PC-9 (cell line): ENCODE measurements at regions not wholly inside any gene's neighbourhood (a gene's known extent, or its start where the extent isn't known, plus 50 kb on each side); places are given as distances from the start of the nearest gene placed in this dataset.

Experiments used
- BruUV-seq: library from RNA; stranded (reverse); fragments of 400-500 nt; replicated peaks from 2 replicates; lab custom pipeline; 2021; lab: Mats Ljungman, UMichigan
- CTCF ChIA-PET: fragments of 300-600 bp; sonication (Branson Sonifier 250); formaldehyde crosslinking; loops from one replicate; lab custom pipeline; 2022; ENCODE audit warnings: antibody characterized with exemption; lab: Charles Lee
- POLR2A ChIA-PET: fragments of 300-600 bp; sonication (Branson Sonifier 250); formaldehyde crosslinking; loops from one replicate; lab custom pipeline; 2022; ENCODE audit warnings: antibody characterized with exemption; ENCODE audit not compliant: unreplicated experiment; lab: Charles Lee
- DNase-seq, 2 experiments: peaks; one replicate each; pipeline versions ENCODE4 v3.0.0 to v3.0.0-alpha.2; 2015 to 2022; ENCODE audit warnings: mixed read lengths in 1 of 2
- H2AFZ ChIP-seq: fragments of 200-600 bp; sonication (generic); 2 replicates; pipeline ENCODE4 v1.8.1; 2017; ENCODE audit warnings: antibody characterized with exemption
- H3F3A ChIP-seq: fragments of 200-600 bp; sonication (generic); 2 replicates; pipeline ENCODE4 v1.8.1; 2017; ENCODE audit warnings: antibody characterized with exemption, mild to moderate bottlenecking, low read depth; ENCODE audit not compliant: insufficient read depth
- H3K27ac ChIP-seq: fragments of 200-600 bp; sonication (generic); 2 replicates; pipeline ENCODE4 v1.6.1; 2016; ENCODE audit warnings: mixed run types
- H3K27me3 ChIP-seq: fragments of 200-600 bp; sonication (generic); 2 replicates; pipeline ENCODE4 v1.6.1; 2016; ENCODE audit warnings: low read depth, mixed run types; ENCODE audit not compliant: insufficient read depth
- H3K36me3 ChIP-seq: fragments of 200-600 bp; sonication (generic); 2 replicates; pipeline ENCODE4 v1.6.1; 2016; ENCODE audit warnings: low read depth, mixed run types
- H3K4me1 ChIP-seq: fragments of 200-600 bp; sonication (generic); replicated peaks from 2 replicates; pipeline ENCODE4 v1.6.1; 2016; ENCODE audit warnings: mixed run types; ENCODE audit not compliant: insufficient read depth
- H3K4me2 ChIP-seq: fragments of 200-600 bp; sonication (generic); 2 replicates; pipeline ENCODE4 v1.6.1; 2017; ENCODE audit warnings: mixed run types
- H3K4me3 ChIP-seq: fragments of 200-600 bp; sonication (generic); 2 replicates; pipeline ENCODE4 v1.6.1; 2016; ENCODE audit warnings: mixed run types
- H3K79me2 ChIP-seq: fragments of 200-600 bp; sonication (generic); 2 replicates; pipeline ENCODE4 v1.6.1; 2017; ENCODE audit warnings: low read depth, mixed run types
- H3K9me2 ChIP-seq: fragments of 200-600 bp; sonication (generic); 2 replicates; pipeline ENCODE4 v1.8.1; 2017; ENCODE audit warnings: mild to moderate bottlenecking; ENCODE audit not compliant: insufficient read depth
- H3K9me3 ChIP-seq: fragments of 200-600 bp; sonication (generic); 2 replicates; pipeline ENCODE4 v1.8.1; 2016; ENCODE audit warnings: low read depth; ENCODE audit not compliant: insufficient read depth
- H4K20me1 ChIP-seq: fragments of 200-600 bp; sonication (generic); 2 replicates; pipeline ENCODE4 v1.8.1; 2017; ENCODE audit not compliant: insufficient read depth
- EZH2 ChIP-seq: fragments of 200-600 bp; sonication (generic); IDR thresholded peaks from 2 replicates; pipeline ENCODE4 v1.8.0; 2017; ENCODE audit warnings: antibody characterized with exemption, low read depth
- intact Hi-C: fragments of 100-400 bp; cut with micrococcal nuclease; formaldehyde crosslinking; loops from one replicate; pipeline ENCODE4 v1.10.0; 2022; ENCODE audit not compliant: unreplicated experiment
- TF ChIP-seq, protein P1 (sequence below): fragments of 200-600 bp; sonication (generic); conservative IDR thresholded peaks from 2 replicates; pipeline ENCODE4 v1.6.1; 2017; ENCODE audit warnings: mixed run types, antibody characterized with exemption, mild to moderate bottlenecking, moderate library complexity

- Histone ChIP-seq H3K79me2 (no peaks in the 10 kb centered on the region), H3K9me2 (no peaks in the 10 kb centered on the region), H3K27me3 (no peaks in the 10 kb centered on the region), H3K9me3 (no peaks in the 10 kb centered on the region), H3F3A (no peaks in the 10 kb centered on the region), H4K20me1 (no peaks in the 10 kb centered on the region), H3K36me3 (no peaks in the 10 kb centered on the region), H3K4me1 (no peaks in the 10 kb centered on the region), H3K4me3 (no peak overlapping the region), H3K27ac (no peak overlapping the region), H2AFZ (no peak overlapping the region), H3K4me2 (no peak overlapping the region)
- BruUV-seq, result no TSS peak
- intact Hi-C loops, result no loop called here
- CTCF ChIA-PET, result no interaction called here
- no peak for DNase-seq
- no peak for TF ChIP-seq EZH2
- TF ChIP-seq, protein P1, sequence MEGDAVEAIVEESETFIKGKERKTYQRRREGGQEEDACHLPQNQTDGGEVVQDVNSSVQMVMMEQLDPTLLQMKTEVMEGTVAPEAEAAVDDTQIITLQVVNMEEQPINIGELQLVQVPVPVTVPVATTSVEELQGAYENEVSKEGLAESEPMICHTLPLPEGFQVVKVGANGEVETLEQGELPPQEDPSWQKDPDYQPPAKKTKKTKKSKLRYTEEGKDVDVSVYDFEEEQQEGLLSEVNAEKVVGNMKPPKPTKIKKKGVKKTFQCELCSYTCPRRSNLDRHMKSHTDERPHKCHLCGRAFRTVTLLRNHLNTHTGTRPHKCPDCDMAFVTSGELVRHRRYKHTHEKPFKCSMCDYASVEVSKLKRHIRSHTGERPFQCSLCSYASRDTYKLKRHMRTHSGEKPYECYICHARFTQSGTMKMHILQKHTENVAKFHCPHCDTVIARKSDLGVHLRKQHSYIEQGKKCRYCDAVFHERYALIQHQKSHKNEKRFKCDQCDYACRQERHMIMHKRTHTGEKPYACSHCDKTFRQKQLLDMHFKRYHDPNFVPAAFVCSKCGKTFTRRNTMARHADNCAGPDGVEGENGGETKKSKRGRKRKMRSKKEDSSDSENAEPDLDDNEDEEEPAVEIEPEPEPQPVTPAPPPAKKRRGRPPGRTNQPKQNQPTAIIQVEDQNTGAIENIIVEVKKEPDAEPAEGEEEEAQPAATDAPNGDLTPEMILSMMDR, result no peak
- POLR2A ChIA-PET, result interaction anchor here (0.5 kb wide), 1 partner anchor 250 kb away, joined by 3 read pairs; the partner anchor contains the start of gene NDUFB4
Observed at GRCh38 chr3:120846073-120846472, 61.9 kb upstream of the STXBP5L start.

DNA sequence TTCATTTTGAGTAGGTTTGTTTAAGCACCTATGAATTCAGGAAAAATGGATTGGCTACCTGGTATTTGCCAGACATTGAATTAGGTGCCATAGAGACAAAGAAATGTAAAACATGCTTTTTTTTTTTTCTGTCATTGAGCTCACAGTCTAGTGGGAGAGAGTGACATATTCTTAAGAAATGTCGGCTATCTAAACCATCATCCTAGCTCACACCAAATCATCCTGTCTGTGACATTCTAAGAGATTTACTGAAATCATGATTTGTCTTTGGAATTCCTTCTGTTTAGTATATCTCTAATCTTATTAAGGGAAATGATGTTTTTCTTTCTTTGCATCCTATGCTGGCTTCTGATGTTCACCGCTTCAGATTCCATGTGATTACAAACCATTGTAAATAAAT, 59.5 kb upstream of the STXBP5L start:
- Histone ChIP-seq H4K20me1 (no peaks in the 10 kb centered on the region), H3K27ac (no peak overlapping the region), H3K36me3 (no peaks in the 10 kb centered on the region), H3F3A (no peaks in the 10 kb centered on the region), H3K4me1 (no peaks in the 10 kb centered on the region), H3K9me3 (no peaks in the 10 kb centered on the region), H3K9me2 (no peaks in the 10 kb centered on the region), H3K27me3 (no peaks in the 10 kb centered on the region), H2AFZ (no peak overlapping the region), H3K4me3 (no peak overlapping the region), H3K4me2 (no peak overlapping the region), H3K79me2 (no peaks in the 10 kb centered on the region)
- TF ChIP-seq, protein P1, result no peak
- no peak for TF ChIP-seq EZH2
- DNase-seq, result no peak
- intact Hi-C loops, result no loop called here
- BruUV-seq, result no TSS peak
- ChIA-PET POLR2A (no interaction called here), CTCF (no interaction called here)

DNA sequence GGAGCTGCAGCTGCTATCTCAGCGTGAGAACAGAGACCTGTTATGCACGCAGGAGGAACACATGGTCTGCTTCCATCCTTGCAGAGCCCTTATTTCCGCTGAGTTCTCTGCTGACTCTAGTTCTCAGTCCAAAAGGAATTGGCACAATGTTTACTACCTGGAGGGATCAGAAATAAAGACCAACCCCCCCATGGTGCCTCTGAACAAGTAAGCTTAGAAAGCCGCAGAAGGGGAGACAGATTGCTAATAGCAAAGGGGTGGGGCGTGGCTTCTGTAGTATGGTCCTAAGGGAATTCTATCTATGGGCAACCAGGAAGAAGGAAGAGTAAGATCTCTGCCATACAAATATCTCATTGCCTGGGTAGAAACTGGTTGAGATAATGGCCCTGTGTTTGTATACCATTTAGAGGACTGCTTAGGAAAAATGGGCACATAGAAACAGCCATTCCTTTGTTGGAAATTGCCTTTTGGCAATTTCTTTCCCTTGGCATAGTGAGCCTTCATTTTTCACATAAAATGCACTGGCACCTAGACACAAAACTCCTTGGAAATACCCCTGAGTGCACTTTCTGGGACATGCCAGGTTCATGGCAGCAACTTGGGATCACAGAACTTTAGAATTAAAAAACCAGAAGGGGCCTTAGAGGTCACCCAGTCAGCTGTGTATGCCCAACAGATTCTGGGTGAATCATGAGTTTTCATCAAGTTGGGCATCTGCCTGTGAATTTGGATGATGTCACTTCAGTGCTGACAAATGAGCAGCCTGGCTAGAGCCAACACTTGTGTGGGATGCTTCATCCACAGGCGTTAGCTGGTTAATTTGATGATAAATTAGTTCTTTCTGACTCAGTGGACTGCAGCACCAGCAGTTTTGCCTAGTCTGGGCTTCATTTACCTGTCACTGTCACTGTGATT, 57.4 kb upstream of the STXBP5L start:
- H4K20me1 ChIP-seq, result no peaks in the 10 kb centered on the region
- DNase-seq, result no peak
- no peak overlapping the region for H2AFZ ChIP-seq
- no peaks in the 10 kb centered on the region for H3K79me2 ChIP-seq
- H3K27ac ChIP-seq, result no peak overlapping the region
- H3K4me2 ChIP-seq, result no peak overlapping the region
- CTCF ChIA-PET, result no interaction called here
- H3K9me3 ChIP-seq, result no peaks in the 10 kb centered on the region
- no peaks in the 10 kb centered on the region for H3K9me2 ChIP-seq
- no peaks in the 10 kb centered on the region for H3K4me1 ChIP-seq
- POLR2A ChIA-PET, result no interaction called here
- H3K4me3 ChIP-seq, result no peak overlapping the region
- TF ChIP-seq, protein P1, result no peak
- H3K27me3 ChIP-seq, result no peaks in the 10 kb centered on the region
- no peaks in the 10 kb centered on the region for H3K36me3 ChIP-seq
- H3F3A ChIP-seq, result no peaks in the 10 kb centered on the region
- intact Hi-C loops, result no loop called here
- no TSS peak for BruUV-seq
